C4-2B (cell line): ENCODE measurements at regions not wholly inside any gene's neighbourhood (a gene's known extent, or its start where the extent isn't known, plus 50 kb on each side); places are given as distances from the start of the nearest gene placed in this dataset.

Source experiments
- H3K27ac ChIP-seq: fragments of 450-650 bp; 2 replicates; pipeline ENCODE4 v1.5.1; 2017
- CTCF ChIP-seq: fragments of 450-650 bp; conservative IDR thresholded peaks from 2 replicates; pipeline ENCODE4 v1.5.1; 2017; ENCODE audit warnings: mild to moderate bottlenecking
- ZFX ChIP-seq: fragments of 450-650 bp; IDR thresholded peaks from 2 replicates; pipeline ENCODE4 v1.6.1; 2017

DNA sequence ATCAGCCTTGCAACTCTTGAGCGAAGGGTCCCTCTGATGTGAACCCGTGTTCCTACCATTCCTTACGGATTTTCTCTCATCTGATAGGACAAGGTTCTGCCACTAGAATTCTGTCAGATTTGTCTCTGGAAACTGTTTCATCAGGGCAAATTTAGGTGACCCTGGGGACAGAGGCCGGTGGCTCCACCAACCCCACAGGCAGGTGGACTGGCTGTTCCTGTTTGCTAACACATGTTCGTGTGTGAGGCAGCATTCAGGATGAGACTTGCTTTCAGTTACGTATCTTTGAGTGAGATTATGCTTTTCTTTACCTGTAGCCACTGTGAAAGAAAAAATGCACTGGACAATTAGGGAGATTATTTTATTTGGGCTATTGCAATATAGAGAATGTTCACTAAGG, 449.9 kb downstream of the INHBA start:
- no peak overlapping the region for H3K27ac ChIP-seq
- TF ChIP-seq ZFX (no peak), CTCF (no peak)

DNA sequence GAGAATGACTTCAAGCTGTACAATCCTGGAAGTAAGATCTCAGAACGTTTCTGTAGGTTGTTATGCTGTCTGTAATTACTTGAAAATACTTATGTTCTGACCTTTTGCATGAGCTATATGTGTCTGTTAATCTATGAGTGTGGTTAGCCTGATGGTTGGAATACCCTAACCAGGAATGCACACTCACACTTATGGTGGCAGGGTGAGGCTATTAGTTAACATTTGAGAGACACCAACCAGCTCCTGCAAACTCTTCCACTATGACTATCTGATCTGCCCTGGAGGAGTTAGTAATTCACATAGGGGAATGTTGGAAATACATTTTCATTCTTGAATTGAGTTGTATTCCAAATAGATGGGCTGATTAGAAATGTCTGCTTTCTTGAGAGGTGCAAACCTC, 450.3 kb downstream of the INHBA start:
- TF ChIP-seq CTCF (no peak), ZFX (no peak)
- H3K27ac ChIP-seq: no peak overlapping the region

- no peak overlapping the region for H3K27ac ChIP-seq
- TF ChIP-seq CTCF (no peak), ZFX (no peak)
These were observed 455.6 kb downstream of the INHBA start for GRCh38 chr7:41247143-41247865.

- H3K27ac ChIP-seq: no peak overlapping the region
- TF ChIP-seq CTCF (no peak), ZFX (no peak)
These were observed 457.0 kb downstream of the INHBA start for GRCh38 chr7:41245916-41246315.

DNA sequence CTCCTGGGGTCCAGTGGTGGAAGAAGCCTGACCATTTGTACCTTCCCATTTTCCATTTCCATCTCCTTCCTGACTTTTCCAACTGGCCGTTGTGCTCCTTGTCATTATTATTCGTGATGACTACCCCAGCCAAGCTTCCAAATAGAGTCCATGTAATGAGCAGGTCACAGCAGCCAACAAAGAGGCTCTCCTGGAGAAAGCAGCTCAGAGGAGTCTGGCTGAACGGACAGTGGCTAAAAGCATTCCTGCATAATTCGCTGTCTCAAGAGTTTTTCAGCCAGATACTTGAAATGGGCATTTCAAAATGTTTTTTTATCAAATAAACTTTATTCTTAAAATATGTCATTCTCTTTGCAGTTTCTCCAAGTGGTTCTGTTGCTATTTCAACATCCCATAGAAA, 458.6 kb downstream of the INHBA start:
- no peak for TF ChIP-seq CTCF
- TF ChIP-seq ZFX: no peak
- H3K27ac ChIP-seq: no peak overlapping the region

DNA sequence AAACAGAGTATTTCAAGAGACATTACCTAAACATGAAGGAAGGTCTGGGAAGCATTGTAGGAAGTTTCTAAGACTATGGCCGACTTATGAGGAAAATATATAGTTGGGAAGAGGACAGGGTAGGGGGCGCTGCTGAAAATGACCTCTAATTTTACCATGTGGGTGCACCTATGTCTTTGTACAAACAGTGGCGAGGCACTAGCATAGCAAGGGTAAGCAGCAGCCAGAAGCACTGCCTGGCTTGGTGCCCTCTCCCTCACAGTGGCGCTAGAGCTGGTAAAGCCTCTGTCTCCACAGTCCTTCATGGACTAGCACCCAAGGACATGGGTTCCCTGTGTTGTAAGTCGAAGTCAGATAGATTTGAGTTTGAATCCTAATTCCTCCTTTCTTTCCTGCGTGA, 461.2 kb downstream of the INHBA start:
- TF ChIP-seq CTCF: no peak
- no peak for TF ChIP-seq ZFX
- no peak overlapping the region for H3K27ac ChIP-seq

GRCh38 chr7:41239596-41239995, 463.3 kb downstream of the INHBA start:
- no peak for TF ChIP-seq ZFX
- TF ChIP-seq CTCF: no peak
- H3K27ac ChIP-seq: no peak overlapping the region
